ENCODE measurements at regions not wholly inside any gene's neighbourhood (a gene's known extent, or its start where the extent isn't known, plus 50 kb on each side); places are given as distances from the start of the nearest gene placed in this dataset.

DNA sequence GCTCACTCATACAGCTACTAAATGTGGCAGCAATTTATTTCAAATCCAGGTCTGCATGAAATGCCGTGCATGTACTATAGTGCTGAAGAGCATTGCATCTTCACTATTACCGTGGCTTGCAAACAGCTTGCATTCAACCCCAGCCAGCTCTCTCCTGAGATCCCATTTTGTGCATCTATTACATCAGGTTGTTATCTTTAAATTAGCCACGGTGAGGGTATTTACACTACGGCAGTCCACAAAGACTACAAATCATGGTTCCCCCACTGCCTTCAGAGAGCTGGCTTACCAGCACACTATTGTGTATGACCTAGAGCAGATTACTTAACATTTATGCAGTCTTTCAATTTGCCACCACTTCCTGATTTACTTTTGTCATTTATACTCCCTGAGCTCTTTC lies 621.3 kb upstream of the LRATD1 start:
- TF ChIP-seq EP300 (IDR thresholded peaks at IDR 0.05) (no peak), POLR2AphosphoS5 (IDR thresholded peaks at IDR 0.05) (no peak)

Measured in suprapubic skin (tissue), 4 donors.